HG03460 (cell line): ENCODE measurements at regions not wholly inside any gene's neighbourhood (a gene's known extent, or its start where the extent isn't known, plus 50 kb on each side); places are given as distances from the start of the nearest gene placed in this dataset.
A peak's percentile ranks its signal among the peaks of the same experiment; 100 is the strongest.
"Not testable (repeated sequence)": the region's sequence is repeated elsewhere in the genome, so short reads cannot be mapped to it uniquely, and the experiment has no call there.

ENCODE experiments used
- ATAC-seq: cut with Tn5 transposase; IDR thresholded peaks from one replicate; pipeline ENCODE4 v1.9.1; 2021; ENCODE audit not compliant: unreplicated experiment

- no peak for ATAC-seq
These were observed 303.3 kb downstream of the ARRDC4 start for GRCh38 chr15:98263787-98264186.

DNA sequence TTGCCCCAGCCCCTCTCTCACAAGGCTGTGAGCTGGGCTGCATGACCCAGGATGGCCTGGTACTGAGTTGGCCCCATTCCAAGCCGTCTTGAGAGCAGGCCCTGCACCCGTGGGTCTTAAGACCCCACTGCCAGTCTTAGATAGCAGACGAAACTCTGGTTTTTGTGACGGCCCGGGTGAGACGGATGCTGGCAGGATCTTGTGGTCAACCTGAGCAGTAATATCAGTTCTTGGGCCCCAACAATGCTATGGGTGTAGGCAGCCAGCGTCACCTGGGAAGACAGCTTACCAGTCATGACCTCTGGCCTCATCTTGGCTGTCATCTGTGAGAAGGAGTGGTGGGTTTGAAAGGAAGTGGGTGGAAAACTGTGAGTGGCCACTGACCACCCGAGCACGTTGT, 305.8 kb downstream of the ARRDC4 start:
- ATAC-seq = no peak

- ATAC-seq = no peak
These were observed 307.7 kb downstream of the ARRDC4 start for GRCh38 chr15:98268163-98268562.

DNA sequence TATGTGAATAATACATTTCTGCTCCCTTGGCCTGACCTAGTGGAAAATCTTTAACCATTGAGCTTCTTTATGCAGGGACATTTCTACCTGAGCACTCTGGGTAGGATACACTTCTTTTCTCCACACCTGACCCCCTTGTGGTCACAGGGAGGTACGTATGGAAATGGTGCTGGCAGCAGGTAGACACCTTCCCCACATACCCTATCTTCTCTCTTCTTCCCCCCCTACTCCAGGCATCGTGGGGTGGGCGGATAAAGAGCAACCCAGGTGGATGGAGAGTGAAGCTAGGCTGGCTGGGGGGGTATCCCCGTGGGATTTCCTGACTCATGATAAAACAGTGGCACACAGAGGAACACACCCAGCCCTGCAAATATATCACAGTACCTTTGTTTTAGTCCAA, 312.1 kb downstream of the ARRDC4 start:
- no peak for ATAC-seq

DNA sequence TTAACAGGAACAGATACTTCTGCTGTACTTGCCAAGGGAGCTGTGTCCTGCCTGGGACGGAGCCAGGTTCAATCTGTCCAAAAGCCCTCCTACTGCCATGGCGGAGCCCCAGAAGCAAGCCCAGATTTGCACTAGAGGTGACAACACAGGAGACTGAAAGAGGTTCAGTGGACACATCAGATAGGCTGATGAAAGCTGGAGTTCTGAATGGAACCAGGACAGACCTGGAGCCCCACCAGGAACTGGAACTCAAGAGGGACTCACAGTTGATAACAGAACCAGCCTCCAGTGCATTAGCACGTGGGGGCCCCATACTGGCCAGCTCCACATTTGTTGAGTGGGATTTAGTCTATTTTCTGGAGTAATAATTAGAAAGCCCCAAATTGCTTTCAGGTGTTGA, 315.5 kb downstream of the ARRDC4 start:
- no peak for ATAC-seq

- no peak for ATAC-seq
These were observed 317.1 kb downstream of the ARRDC4 start for GRCh38 chr15:98277602-98278001.

DNA sequence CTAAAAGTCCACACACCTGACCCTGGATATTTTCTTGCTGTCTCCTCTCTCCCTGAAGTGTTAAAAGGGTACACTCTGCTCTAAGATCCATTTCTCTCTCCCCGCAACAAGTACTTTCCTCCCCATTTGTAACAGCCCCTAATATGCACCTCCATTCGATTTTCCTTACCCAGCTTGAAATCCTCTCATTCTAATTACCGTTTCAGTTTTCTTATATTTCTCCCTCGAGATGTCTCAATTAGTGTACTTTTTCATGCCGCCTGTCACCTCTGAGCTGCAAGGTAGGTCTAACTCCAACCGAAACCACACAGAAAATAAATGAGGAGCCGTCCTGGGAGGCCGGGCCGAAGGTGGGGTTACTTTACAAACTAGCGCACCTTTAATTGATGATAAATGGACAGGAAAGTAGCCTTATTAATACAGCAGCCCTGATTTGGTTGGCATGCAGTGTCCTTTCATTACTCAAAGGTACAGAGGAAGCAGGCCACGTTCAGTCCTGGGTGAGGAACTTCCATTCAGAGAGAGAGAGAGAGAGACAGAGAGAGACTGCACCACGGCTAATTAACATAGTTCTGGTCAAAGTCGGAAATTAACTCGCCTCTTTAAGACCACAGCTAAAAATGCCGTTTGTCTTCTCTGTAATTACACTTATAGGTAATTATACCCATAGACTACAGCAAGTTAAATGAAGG, 319.9 kb downstream of the ARRDC4 start:
- no peak for ATAC-seq

- ATAC-seq = no peak
These were observed 320.6 kb downstream of the ARRDC4 start for GRCh38 chr15:98281130-98281529.

DNA sequence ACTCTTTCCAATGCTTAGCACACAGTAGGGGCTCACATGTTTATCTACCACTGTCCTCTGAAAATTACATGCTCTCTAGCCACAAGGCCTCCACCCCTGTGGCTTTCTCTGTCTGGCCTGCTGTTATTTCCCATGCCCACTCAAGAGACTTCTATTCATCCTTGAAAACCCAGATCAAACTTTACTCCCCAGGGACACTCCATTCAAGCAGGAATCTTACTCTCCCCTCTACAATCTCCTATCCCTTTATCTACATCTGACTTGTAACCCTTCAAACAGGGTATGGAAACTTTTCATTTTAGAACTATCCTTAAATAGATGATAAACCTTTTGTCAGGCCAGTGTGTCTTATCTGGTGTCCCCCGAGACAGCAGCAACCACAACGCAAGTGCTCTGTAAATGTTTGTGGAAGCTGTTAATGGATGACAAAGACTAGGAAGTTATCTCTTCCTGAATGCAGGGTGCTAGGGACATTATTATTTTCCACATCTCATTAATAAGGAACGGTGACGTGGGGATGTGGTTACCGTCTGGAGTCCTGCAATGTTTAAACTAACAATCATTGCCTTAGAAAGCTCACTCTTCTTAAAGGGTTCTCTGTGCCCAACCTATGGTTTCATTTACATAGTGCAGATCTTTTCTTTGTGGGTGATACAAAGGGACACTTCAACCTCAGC, 322.3 kb downstream of the ARRDC4 start:
- ATAC-seq = no peak

GRCh38 chr15:98286200-98286599, 325.7 kb downstream of the ARRDC4 start:
- no peak for ATAC-seq

- ATAC-seq = no peak
These were observed 326.3 kb downstream of the ARRDC4 start for GRCh38 chr15:98286831-98287230.

DNA sequence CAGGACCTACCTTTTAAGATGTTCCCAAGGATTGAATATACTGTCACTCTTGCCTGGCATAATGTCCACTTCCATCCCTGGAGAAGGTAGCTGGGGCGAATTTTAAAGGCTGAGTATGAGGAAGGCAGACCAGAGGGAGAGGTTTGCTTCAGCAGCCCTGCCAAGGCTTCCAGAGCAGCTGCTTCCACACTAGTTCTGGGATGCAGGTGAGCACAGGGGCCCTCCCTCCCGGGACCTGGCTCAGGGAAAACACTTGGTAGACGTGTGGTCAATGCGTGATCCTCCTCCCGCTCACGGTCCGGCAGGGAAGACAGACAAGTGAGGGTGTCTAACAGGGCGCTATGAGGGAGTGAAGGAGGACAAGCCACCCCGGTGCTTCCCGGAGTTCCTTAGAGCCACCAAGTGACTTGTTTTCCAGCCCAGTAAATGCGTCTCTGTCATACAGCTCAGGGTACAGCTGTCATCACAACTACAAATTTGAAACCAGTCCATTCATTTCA, 327.6 kb downstream of the ARRDC4 start:
- ATAC-seq = no peak

DNA sequence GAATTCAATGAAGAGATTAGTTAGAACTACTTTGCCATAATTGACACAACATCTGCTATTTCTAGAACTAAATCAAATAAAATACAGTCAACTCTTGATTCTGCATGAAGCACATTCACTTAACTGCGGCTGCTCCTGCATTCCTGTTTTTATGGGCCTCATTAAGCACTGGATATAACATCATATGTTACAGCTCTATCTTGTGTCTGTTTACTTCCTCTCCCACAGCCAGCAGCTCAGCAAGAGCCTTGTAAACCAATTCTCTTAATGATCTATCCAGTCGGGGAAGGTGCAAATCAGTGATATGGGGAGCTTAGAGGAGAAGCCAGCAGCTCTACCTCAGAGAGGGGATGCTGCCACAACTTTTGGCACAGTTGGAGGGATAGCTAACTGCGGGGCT, 329.2 kb downstream of the ARRDC4 start:
- ATAC-seq = no peak

- ATAC-seq = peak; percentile 71
These were observed 332.1 kb downstream of the ARRDC4 start for GRCh38 chr15:98292442-98293240.

DNA sequence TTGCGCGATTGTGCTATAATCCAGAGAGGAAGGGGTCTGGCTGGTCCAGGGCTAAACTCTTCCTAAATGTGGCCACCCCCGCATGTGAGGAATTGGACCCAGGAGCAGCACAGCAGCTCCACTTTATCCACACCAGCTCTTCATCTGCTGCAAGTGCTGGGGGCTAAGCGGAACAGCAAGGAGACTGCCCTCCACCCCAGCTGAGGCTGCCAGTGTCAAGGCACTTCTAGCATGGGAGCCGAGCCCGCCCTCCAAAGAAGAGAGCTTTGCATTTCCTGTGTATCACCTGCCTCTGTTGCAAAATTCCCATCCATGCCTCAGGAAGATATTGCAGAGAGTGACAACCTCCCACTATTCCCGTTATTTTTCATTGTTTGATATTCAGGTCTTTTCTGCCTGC, 333.6 kb downstream of the ARRDC4 start:
- ATAC-seq = no peak

GRCh38 chr15:98295101-98295759, 334.7 kb downstream of the ARRDC4 start:
- not testable (repeated sequence) for ATAC-seq

GRCh38 chr15:98296653-98297052, 336.1 kb downstream of the ARRDC4 start:
- ATAC-seq = no peak

- no peak for ATAC-seq
These were observed 343.9 kb downstream of the ARRDC4 start for GRCh38 chr15:98304371-98304770.

- no peak for ATAC-seq
These were observed 340.2 kb upstream of the IGF1R start for GRCh38 chr15:98308117-98308516.

DNA sequence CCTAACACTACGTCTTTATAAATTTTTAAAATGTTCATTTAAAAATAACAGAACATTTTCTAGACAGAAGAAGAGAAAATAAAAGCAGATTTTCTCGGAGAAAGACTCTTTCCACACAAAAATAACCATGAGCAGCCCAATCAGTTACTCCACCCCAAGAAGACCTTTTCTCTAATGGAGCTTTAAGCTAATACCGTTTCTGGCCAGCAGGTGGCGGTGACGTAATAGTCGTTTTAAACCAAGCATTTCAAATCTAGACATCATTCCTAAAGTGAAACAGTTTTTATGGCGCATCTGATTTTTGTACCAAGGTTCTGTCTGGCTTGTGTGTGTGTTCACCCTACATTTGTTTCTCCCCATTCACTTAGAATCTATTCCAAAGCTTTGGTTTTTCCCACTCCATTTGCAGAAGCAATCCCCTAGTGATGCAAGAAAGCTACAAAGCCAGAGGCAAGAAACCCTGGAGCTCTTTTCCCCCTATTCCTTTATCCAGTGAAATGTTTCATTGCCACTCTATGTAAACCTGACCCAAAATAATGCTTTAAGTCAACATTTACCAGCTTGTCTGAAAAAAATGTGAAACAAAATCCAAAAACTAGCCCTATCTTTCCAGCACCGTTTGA, 336.7 kb upstream of the IGF1R start:
- peak; percentile 79 for ATAC-seq

- ATAC-seq = no peak
These were observed 335.4 kb upstream of the IGF1R start for GRCh38 chr15:98312913-98313312.
